ENCODE measurements at regions not wholly inside any gene's neighbourhood (a gene's known extent, or its start where the extent isn't known, plus 50 kb on each side); places are given as distances from the start of the nearest gene placed in this dataset.

- TF ChIP-seq CTCF (IDR thresholded peaks at IDR 0.05 in 4 of 5, conservative IDR thresholded peaks at IDR 0.05 in 1 of 5) = no peak
- TF ChIP-seq POLR2A (IDR thresholded peaks at IDR 0.05) = no peak
These were observed 498.1 kb upstream of the RGMA start for GRCh38 chr15:93587059-93587521.

Data from gastrocnemius medialis (tissue), 4 donors.